ENCODE measurements at regions not wholly inside any gene's neighbourhood (a gene's known extent, or its start where the extent isn't known, plus 50 kb on each side); places are given as distances from the start of the nearest gene placed in this dataset.
"Not testable (repeated sequence)": the region's sequence is repeated elsewhere in the genome, so short reads cannot be mapped to it uniquely, and the experiment has no call there.

DNA sequence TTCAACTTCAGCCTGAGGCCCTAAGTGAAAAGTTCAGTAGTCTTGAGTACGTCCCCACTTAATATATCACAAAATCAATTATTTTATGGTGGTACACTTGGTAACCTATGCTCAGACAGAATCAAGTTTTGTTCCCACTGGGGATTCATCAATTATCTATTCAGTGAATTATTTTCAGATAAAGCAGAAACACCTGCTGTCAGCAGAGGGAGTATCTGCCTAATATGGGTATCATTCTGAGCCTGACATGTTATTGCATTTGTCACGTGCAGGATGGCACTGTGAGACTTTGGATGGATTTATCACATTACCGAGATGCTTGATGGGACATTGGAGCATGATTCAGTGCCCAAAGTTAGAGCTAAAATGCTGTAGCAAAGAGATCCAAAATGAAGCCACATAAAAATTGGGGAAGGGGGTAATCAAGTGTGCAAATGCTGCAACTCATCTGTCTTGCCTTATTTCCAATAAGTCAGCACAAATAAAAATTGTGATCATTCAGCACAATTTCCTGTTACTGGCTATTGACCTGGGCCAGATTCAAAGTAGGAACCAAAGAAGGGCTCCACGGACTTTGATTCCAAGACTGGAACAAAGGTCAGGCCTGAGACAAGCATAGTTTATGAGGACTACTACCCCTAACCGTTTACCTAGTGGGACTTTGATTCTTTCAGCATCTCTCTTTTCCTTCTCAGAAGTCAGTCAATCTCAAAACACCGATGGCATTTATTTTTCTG is 657.6 kb downstream of the LMO4 start:
- no peaks in the 10 kb centered on the region for H3K9me3 ChIP-seq (ENCODE audit: control insufficient read depth in 2 of 2, insufficient read depth in 1 of 2, low read depth in 1 of 2, low read length in 1 of 2)
- 67 to 77% methylated on average over 6 of the region's 6 CpGs for WGBS, 2 donors
- no peak overlapping the region for H3K4me3 ChIP-seq (ENCODE audit: low read depth in 1 of 2, low read length in 2 of 2)
- H3K4me1 ChIP-seq (ENCODE audit: control insufficient read depth in 2 of 2, insufficient read depth in 2 of 2, low read length in 1 of 2): no peaks in the 10 kb centered on the region
- H3K36me3 ChIP-seq (ENCODE audit: control insufficient read depth in 2 of 2, insufficient read depth in 2 of 2, low read length in 1 of 2): no peaks in the 10 kb centered on the region
- H3K27me3 ChIP-seq (ENCODE audit: control insufficient read depth in 1 of 2, insufficient read depth in 2 of 2, low read length in 2 of 2): no peaks in the 10 kb centered on the region
- H3K27ac ChIP-seq (ENCODE audit: low read depth in 2 of 2, low read length in 1 of 2): no peak overlapping the region

DNA sequence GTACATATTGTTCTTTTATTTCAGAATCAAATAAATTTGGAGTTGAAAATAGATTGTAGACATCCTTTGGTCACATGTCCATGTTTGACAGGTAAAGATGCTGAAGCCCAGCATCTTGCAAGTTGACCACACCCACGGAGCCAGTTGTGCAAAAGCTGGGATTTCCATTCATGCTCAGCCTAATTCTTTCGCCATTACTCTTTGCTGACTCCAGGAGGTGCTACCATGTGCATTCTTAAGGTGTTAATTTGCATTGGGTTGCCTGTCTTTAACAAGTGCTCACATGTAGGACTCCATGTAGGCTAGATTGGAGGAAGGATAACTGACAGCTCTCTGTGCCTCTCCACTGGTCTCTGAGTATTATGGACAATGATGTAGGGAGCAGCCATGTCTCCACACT is 660.7 kb downstream of the LMO4 start:
- Histone ChIP-seq H3K27ac (ENCODE audit: low read depth in 2 of 2, low read length in 1 of 2) (no peak overlapping the region), H3K36me3 (ENCODE audit: control insufficient read depth in 2 of 2, insufficient read depth in 2 of 2, low read length in 1 of 2) (no peaks in the 10 kb centered on the region), H3K9me3 (ENCODE audit: control insufficient read depth in 2 of 2, insufficient read depth in 1 of 2, low read depth in 1 of 2, low read length in 1 of 2) (no peaks in the 10 kb centered on the region), H3K4me1 (ENCODE audit: control insufficient read depth in 2 of 2, insufficient read depth in 2 of 2, low read length in 1 of 2) (no peaks in the 10 kb centered on the region), H3K27me3 (ENCODE audit: control insufficient read depth in 1 of 2, insufficient read depth in 2 of 2, low read length in 2 of 2) (no peaks in the 10 kb centered on the region), H3K4me3 (ENCODE audit: low read depth in 1 of 2, low read length in 2 of 2) (no peak overlapping the region)
- 66 to 87% methylated on average over 2 of the region's 2 CpGs for WGBS, 2 donors

GRCh38 chr1:87992536-87992935 is 663.9 kb downstream of the LMO4 start:
- H3K27ac ChIP-seq (ENCODE audit: low read depth in 2 of 2, low read length in 1 of 2); H3K4me1 ChIP-seq (ENCODE audit: control insufficient read depth in 2 of 2, insufficient read depth in 2 of 2, low read length in 1 of 2); H3K27me3 ChIP-seq (ENCODE audit: control insufficient read depth in 1 of 2, insufficient read depth in 2 of 2, low read length in 2 of 2); H3K9me3 ChIP-seq (ENCODE audit: control insufficient read depth in 2 of 2, insufficient read depth in 1 of 2, low read depth in 1 of 2, low read length in 1 of 2); H3K36me3 ChIP-seq (ENCODE audit: control insufficient read depth in 2 of 2, insufficient read depth in 2 of 2, low read length in 1 of 2); H3K4me3 ChIP-seq (ENCODE audit: low read depth in 1 of 2, low read length in 2 of 2): not testable (repeated sequence)
- WGBS, 2 donors: 91 to 97% methylated on average over 5 of the region's 5 CpGs

DNA sequence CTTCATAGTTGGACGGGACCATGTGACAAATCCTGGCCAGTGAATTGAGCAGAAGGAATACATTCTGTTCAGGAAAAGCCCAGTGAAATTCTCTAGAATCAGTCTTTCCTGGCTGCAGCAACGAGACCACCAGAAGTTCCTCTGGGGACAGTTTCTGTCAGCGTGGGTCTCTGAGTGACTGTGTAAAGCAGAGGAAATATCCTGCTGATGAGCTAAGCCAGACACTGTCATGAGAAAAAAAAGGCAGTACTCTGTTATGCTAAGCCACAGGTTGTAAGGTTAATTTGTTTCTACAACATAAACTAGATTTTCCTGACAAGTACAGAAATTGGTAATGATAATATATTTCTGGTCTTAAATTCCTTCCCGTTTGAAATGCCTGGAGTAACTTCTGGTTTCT is 664.4 kb downstream of the LMO4 start:
- H3K27me3 ChIP-seq (ENCODE audit: control insufficient read depth in 1 of 2, insufficient read depth in 2 of 2, low read length in 2 of 2): no peaks in the 10 kb centered on the region
- no peak overlapping the region for H3K27ac ChIP-seq (ENCODE audit: low read depth in 2 of 2, low read length in 1 of 2)
- no peaks in the 10 kb centered on the region for H3K9me3 ChIP-seq (ENCODE audit: control insufficient read depth in 2 of 2, insufficient read depth in 1 of 2, low read depth in 1 of 2, low read length in 1 of 2)
- H3K4me3 ChIP-seq (ENCODE audit: low read depth in 1 of 2, low read length in 2 of 2): no peak overlapping the region
- WGBS, 2 donors: 68 to 75% methylated on average over 4 of the region's 4 CpGs
- no peaks in the 10 kb centered on the region for H3K4me1 ChIP-seq (ENCODE audit: control insufficient read depth in 2 of 2, insufficient read depth in 2 of 2, low read length in 1 of 2)
- no peaks in the 10 kb centered on the region for H3K36me3 ChIP-seq (ENCODE audit: control insufficient read depth in 2 of 2, insufficient read depth in 2 of 2, low read length in 1 of 2)

DNA sequence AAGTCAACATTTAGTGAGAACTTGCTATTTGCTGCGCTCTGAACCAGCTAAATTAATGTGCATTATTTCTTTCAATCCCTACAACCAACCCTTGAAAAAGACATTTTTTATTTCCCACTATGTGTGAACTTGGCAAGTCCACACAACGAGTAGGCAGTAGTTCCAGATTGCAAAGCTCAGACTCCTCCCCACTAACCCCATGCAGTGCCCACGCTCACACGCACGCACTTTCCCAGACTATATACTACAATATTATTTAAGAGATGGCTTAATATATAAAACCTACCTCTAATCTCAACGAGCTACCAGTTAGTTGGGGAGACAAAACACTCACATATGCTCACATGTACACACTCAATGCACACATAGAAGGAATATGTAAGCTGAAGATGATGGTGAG is 671.2 kb downstream of the LMO4 start:
- no peaks in the 10 kb centered on the region for H3K4me1 ChIP-seq (ENCODE audit: control insufficient read depth in 2 of 2, insufficient read depth in 2 of 2, low read length in 1 of 2)
- H3K9me3 ChIP-seq (ENCODE audit: control insufficient read depth in 2 of 2, insufficient read depth in 1 of 2, low read depth in 1 of 2, low read length in 1 of 2): no peaks in the 10 kb centered on the region
- WGBS, 2 donors: 88% methylated on average over 6 of the region's 6 CpGs
- no peaks in the 10 kb centered on the region for H3K36me3 ChIP-seq (ENCODE audit: control insufficient read depth in 2 of 2, insufficient read depth in 2 of 2, low read length in 1 of 2)
- no peak overlapping the region for H3K4me3 ChIP-seq (ENCODE audit: low read depth in 1 of 2, low read length in 2 of 2)
- no peak overlapping the region for H3K27ac ChIP-seq (ENCODE audit: low read depth in 2 of 2, low read length in 1 of 2)
- H3K27me3 ChIP-seq (ENCODE audit: control insufficient read depth in 1 of 2, insufficient read depth in 2 of 2, low read length in 2 of 2): no peaks in the 10 kb centered on the region

DNA sequence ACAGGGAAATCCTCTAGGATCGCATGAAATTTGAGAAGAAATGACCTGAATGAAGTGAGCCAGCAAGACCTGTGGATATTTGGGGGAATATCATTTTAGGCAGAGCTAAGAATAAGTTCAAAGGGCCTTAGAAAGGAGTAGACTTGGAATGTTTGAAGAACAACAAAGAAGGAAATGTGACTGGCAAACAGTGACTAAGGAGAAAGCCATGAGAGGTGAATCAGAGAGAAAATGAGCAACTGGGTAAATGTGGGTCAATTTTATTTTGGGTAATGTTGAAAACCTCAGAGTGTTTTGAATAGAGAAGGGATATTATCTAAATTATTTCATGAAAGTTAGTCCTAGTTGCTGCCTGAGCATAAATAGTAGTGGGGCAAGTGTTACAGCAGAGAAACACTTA is 672.8 kb downstream of the LMO4 start:
- Histone ChIP-seq H3K4me3 (ENCODE audit: low read depth in 1 of 2, low read length in 2 of 2) (no peak overlapping the region), H3K27ac (ENCODE audit: low read depth in 2 of 2, low read length in 1 of 2) (no peak overlapping the region), H3K9me3 (ENCODE audit: control insufficient read depth in 2 of 2, insufficient read depth in 1 of 2, low read depth in 1 of 2, low read length in 1 of 2) (no peaks in the 10 kb centered on the region), H3K4me1 (ENCODE audit: control insufficient read depth in 2 of 2, insufficient read depth in 2 of 2, low read length in 1 of 2) (no peaks in the 10 kb centered on the region), H3K27me3 (ENCODE audit: control insufficient read depth in 1 of 2, insufficient read depth in 2 of 2, low read length in 2 of 2) (no peaks in the 10 kb centered on the region), H3K36me3 (ENCODE audit: control insufficient read depth in 2 of 2, insufficient read depth in 2 of 2, low read length in 1 of 2) (no peaks in the 10 kb centered on the region)
- WGBS, 2 donors: 81 to 84% methylated on average over 1 of the region's 1 CpG

- no peak overlapping the region for H3K27ac ChIP-seq (ENCODE audit: low read depth in 2 of 2, low read length in 1 of 2)
- no peaks in the 10 kb centered on the region for H3K4me1 ChIP-seq (ENCODE audit: control insufficient read depth in 2 of 2, insufficient read depth in 2 of 2, low read length in 1 of 2)
- H3K36me3 ChIP-seq (ENCODE audit: control insufficient read depth in 2 of 2, insufficient read depth in 2 of 2, low read length in 1 of 2): no peaks in the 10 kb centered on the region
- 88 to 92% methylated on average over 2 of the region's 2 CpGs for WGBS, 2 donors
- H3K9me3 ChIP-seq (ENCODE audit: control insufficient read depth in 2 of 2, insufficient read depth in 1 of 2, low read depth in 1 of 2, low read length in 1 of 2): no peaks in the 10 kb centered on the region
- no peaks in the 10 kb centered on the region for H3K27me3 ChIP-seq (ENCODE audit: control insufficient read depth in 1 of 2, insufficient read depth in 2 of 2, low read length in 2 of 2)
- no peak overlapping the region for H3K4me3 ChIP-seq (ENCODE audit: low read depth in 1 of 2, low read length in 2 of 2)
Observed at GRCh38 chr1:88003255-88003654, 674.6 kb downstream of the LMO4 start.

DNA sequence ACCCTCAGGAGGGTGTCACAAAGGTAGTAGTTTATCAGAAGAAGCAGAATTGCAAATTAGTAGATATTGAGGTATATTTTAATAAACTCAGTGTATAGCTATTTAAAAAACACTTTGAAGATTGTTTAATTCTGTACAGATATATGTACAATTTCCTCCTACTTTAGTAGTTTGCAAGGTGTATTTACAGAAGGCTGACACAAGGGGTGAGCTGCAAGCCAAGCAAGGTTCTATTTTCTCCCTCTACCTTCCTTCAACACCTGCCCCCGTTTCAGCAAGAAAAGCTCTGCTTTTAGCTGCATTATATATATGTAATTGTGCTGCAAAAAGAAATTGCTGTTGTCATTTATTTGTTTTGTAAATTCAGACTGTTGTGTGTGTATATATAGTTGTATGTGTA is 674.2 kb upstream of the PKN2 start:
- Histone ChIP-seq H3K4me3 (ENCODE audit: low read depth in 1 of 2, low read length in 2 of 2) (no peak overlapping the region), H3K27me3 (ENCODE audit: control insufficient read depth in 1 of 2, insufficient read depth in 2 of 2, low read length in 2 of 2) (peaks cover 0 to 2% of the 10 kb centered on the region in 2 donors), H3K4me1 (ENCODE audit: control insufficient read depth in 2 of 2, insufficient read depth in 2 of 2, low read length in 1 of 2) (no peaks in the 10 kb centered on the region), H3K27ac (ENCODE audit: low read depth in 2 of 2, low read length in 1 of 2) (no peak overlapping the region), H3K9me3 (ENCODE audit: control insufficient read depth in 2 of 2, insufficient read depth in 1 of 2, low read depth in 1 of 2, low read length in 1 of 2) (no peaks in the 10 kb centered on the region), H3K36me3 (ENCODE audit: control insufficient read depth in 2 of 2, insufficient read depth in 2 of 2, low read length in 1 of 2) (no peaks in the 10 kb centered on the region)
- WGBS, 2 donors: 61 to 72% methylated on average over 1 of the region's 1 CpG

- Histone ChIP-seq H3K27me3 (ENCODE audit: control insufficient read depth in 1 of 2, insufficient read depth in 2 of 2, low read length in 2 of 2) (peaks cover 0 to 2% of the 10 kb centered on the region in 2 donors), H3K4me3 (ENCODE audit: low read depth in 1 of 2, low read length in 2 of 2) (no peak overlapping the region), H3K27ac (ENCODE audit: low read depth in 2 of 2, low read length in 1 of 2) (no peak overlapping the region), H3K9me3 (ENCODE audit: control insufficient read depth in 2 of 2, insufficient read depth in 1 of 2, low read depth in 1 of 2, low read length in 1 of 2) (no peaks in the 10 kb centered on the region), H3K36me3 (ENCODE audit: control insufficient read depth in 2 of 2, insufficient read depth in 2 of 2, low read length in 1 of 2) (no peaks in the 10 kb centered on the region), H3K4me1 (ENCODE audit: control insufficient read depth in 2 of 2, insufficient read depth in 2 of 2, low read length in 1 of 2) (no peaks in the 10 kb centered on the region)
Observed at GRCh38 chr1:88013485-88013884, 670.6 kb upstream of the PKN2 start.

DNA sequence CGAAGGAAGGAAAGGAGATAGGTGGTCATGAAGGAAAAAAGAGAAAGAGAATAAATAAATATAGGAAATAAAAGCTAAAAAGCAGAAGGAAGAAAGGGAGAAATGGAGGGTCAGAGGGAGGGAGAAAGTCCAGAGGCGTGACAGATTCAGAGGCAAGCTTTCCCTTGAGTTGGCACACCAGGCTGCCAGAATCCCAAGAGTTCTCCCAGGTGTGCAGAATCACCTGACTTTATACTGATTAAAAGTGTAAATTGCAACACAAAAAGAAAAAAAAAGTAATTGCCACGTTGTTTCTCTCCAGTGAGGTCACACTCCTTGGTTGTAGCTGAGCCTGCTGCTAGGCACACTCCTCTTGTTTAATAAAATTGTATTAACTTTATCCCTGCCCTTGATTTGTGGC is 669.9 kb upstream of the PKN2 start:
- H3K4me1 ChIP-seq (ENCODE audit: control insufficient read depth in 2 of 2, insufficient read depth in 2 of 2, low read length in 1 of 2): no peaks in the 10 kb centered on the region
- no peak overlapping the region for H3K27ac ChIP-seq (ENCODE audit: low read depth in 2 of 2, low read length in 1 of 2)
- no peaks in the 10 kb centered on the region for H3K9me3 ChIP-seq (ENCODE audit: control insufficient read depth in 2 of 2, insufficient read depth in 1 of 2, low read depth in 1 of 2, low read length in 1 of 2)
- peaks cover 0 to 2% of the 10 kb centered on the region in 2 donors for H3K27me3 ChIP-seq (ENCODE audit: control insufficient read depth in 1 of 2, insufficient read depth in 2 of 2, low read length in 2 of 2)
- WGBS, 2 donors: 57 to 60% methylated on average over 3 of the region's 3 CpGs
- no peaks in the 10 kb centered on the region for H3K36me3 ChIP-seq (ENCODE audit: control insufficient read depth in 2 of 2, insufficient read depth in 2 of 2, low read length in 1 of 2)
- no peak overlapping the region for H3K4me3 ChIP-seq (ENCODE audit: low read depth in 1 of 2, low read length in 2 of 2)

Data from esophagus (tissue), 2 donors.